NCI-H446 (cell line): ENCODE measurements at regions not wholly inside any gene's neighbourhood (a gene's known extent, or its start where the extent isn't known, plus 50 kb on each side); places are given as distances from the start of the nearest gene placed in this dataset.

Source experiments
- DNase-seq, 2 experiments: peaks; one replicate each; lab custom pipeline; 2025; lab: John Stamatoyannopoulos, UW

GRCh38 chr15:96087180-96087884, 243.2 kb upstream of the NR2F2 start:
- no peak for DNase-seq

GRCh38 chr15:96088650-96089049, 241.8 kb upstream of the NR2F2 start:
- no peak for DNase-seq

GRCh38 chr15:96089405-96090058, 241.0 kb upstream of the NR2F2 start:
- no peak for DNase-seq

- no peak for DNase-seq
Measured at GRCh38 chr15:96092186-96092585, 238.3 kb upstream of the NR2F2 start.

- DNase-seq = no peak
Measured at GRCh38 chr15:96093063-96093462, 237.4 kb upstream of the NR2F2 start.

GRCh38 chr15:96097661-96098060, 232.8 kb upstream of the NR2F2 start:
- DNase-seq = no peak

GRCh38 chr15:96102631-96103030, 227.9 kb upstream of the NR2F2 start:
- DNase-seq = no peak

GRCh38 chr15:96106181-96106580, 224.3 kb upstream of the NR2F2 start:
- no peak for DNase-seq

GRCh38 chr15:96106628-96107027, 223.9 kb upstream of the NR2F2 start:
- DNase-seq = no peak

- DNase-seq = no peak
Measured at GRCh38 chr15:96107916-96108315, 222.6 kb upstream of the NR2F2 start.

GRCh38 chr15:96108405-96108804, 222.1 kb upstream of the NR2F2 start:
- no peak for DNase-seq

- DNase-seq = no peak
Measured at GRCh38 chr15:96109820-96110219, 220.7 kb upstream of the NR2F2 start.

GRCh38 chr15:96112018-96112417, 218.5 kb upstream of the NR2F2 start:
- DNase-seq = no peak

GRCh38 chr15:96115642-96116041, 214.9 kb upstream of the NR2F2 start:
- DNase-seq = no peak

GRCh38 chr15:96117270-96117669, 213.2 kb upstream of the NR2F2 start:
- no peak for DNase-seq

GRCh38 chr15:96119734-96120133, 210.8 kb upstream of the NR2F2 start:
- DNase-seq = no peak

GRCh38 chr15:96121086-96121920, 209.2 kb upstream of the NR2F2 start:
- DNase-seq = no peak

GRCh38 chr15:96122077-96123027, 208.1 kb upstream of the NR2F2 start:
- DNase-seq = no peak

- no peak for DNase-seq
Measured at GRCh38 chr15:96123028-96123400, 207.5 kb upstream of the NR2F2 start.

- no peak for DNase-seq
Measured at GRCh38 chr15:96123630-96124187, 206.8 kb upstream of the NR2F2 start.

- DNase-seq = no peak
Measured at GRCh38 chr15:96124436-96124835, 206.1 kb upstream of the NR2F2 start.
